Activated CD4-positive, alpha-beta T cell treated with anti-CD3 and anti-CD28 coated beads, Interleukin-2, amount 10 ng/mL, durations not matched to agents 24 days and 14 days (primary cell): ENCODE measurements at regions not wholly inside any gene's neighbourhood (a gene's known extent, or its start where the extent isn't known, plus 50 kb on each side); places are given as distances from the start of the nearest gene placed in this dataset.
"Not testable (repeated sequence)": the region's sequence is repeated elsewhere in the genome, so short reads cannot be mapped to it uniquely, and the experiment has no call there.

ENCODE experiments used
- DNase-seq: peaks from one replicate; pipeline ENCODE4 v3.0.0; 2022
- H3K27ac Mint-ChIP-seq: one replicate; pipeline ENCODE4 v1.8.0; 2022; ENCODE audit warnings: mild to moderate bottlenecking, mixed read lengths
- H3K27me3 Mint-ChIP-seq: one replicate; pipeline ENCODE4 v1.8.0; 2022; ENCODE audit warnings: mixed read lengths
- H3K36me3 Mint-ChIP-seq: one replicate; pipeline ENCODE4 v1.8.0; 2022; ENCODE audit warnings: low read depth, mild to moderate bottlenecking, mixed read lengths
- H3K4me1 Mint-ChIP-seq: one replicate; pipeline ENCODE4 v1.8.0; 2021; ENCODE audit warnings: mixed read lengths
- H3K4me3 Mint-ChIP-seq: one replicate; pipeline ENCODE4 v1.8.0; 2022; ENCODE audit warnings: mild to moderate bottlenecking, moderate library complexity, mixed read lengths
- H3K9me3 Mint-ChIP-seq: one replicate; pipeline ENCODE4 v1.8.0; 2021; ENCODE audit warnings: mixed read lengths
- intact Hi-C: fragments of 100-400 bp; cut with micrococcal nuclease; formaldehyde crosslinking; loops from one replicate; pipeline ENCODE4 v1.15.1; 2023

- Mint-ChIP-seq H3K4me3 (no peak overlapping the region), H3K4me1 (peaks cover 5% of the 10 kb centered on the region), H3K27ac (no peak overlapping the region), H3K27me3 (peaks cover 9% of the 10 kb centered on the region), H3K9me3 (no peaks in the 10 kb centered on the region), H3K36me3 (no peaks in the 10 kb centered on the region)
- intact Hi-C loops: no loop called here
- no peak for DNase-seq
These were observed 76.7 kb upstream of the SCAF11 start for GRCh38 chr12:46067094-46067493.

- Mint-ChIP-seq H3K9me3 (no peaks in the 10 kb centered on the region), H3K27me3 (peaks cover 9% of the 10 kb centered on the region), H3K4me1 (peaks cover 3% of the 10 kb centered on the region), H3K27ac (no peak overlapping the region), H3K4me3 (no peak overlapping the region), H3K36me3 (no peaks in the 10 kb centered on the region)
- intact Hi-C loops: no loop called here
- DNase-seq: no peak
These were observed 75.2 kb upstream of the SCAF11 start for GRCh38 chr12:46065412-46066166.

- peaks cover 13% of the 10 kb centered on the region for H3K27me3 Mint-ChIP-seq
- peaks cover 7% of the 10 kb centered on the region for H3K9me3 Mint-ChIP-seq
- H3K27ac Mint-ChIP-seq: no peak overlapping the region
- no peak for DNase-seq
- H3K4me3 Mint-ChIP-seq: no peak overlapping the region
- H3K4me1 Mint-ChIP-seq: peaks cover 3% of the 10 kb centered on the region
- intact Hi-C loops: no loop called here
- no peaks in the 10 kb centered on the region for H3K36me3 Mint-ChIP-seq
These were observed 74.2 kb upstream of the SCAF11 start for GRCh38 chr12:46064548-46064947.

- H3K27ac Mint-ChIP-seq, H3K4me3 Mint-ChIP-seq, H3K36me3 Mint-ChIP-seq, H3K27me3 Mint-ChIP-seq, DNase-seq, intact Hi-C loops, H3K4me1 Mint-ChIP-seq: not testable (repeated sequence)
- H3K9me3 Mint-ChIP-seq: peaks cover 31% of the 10 kb centered on the region
These were observed 68.3 kb upstream of the SCAF11 start for GRCh38 chr12:46058697-46059096.

GRCh38 chr12:46050805-46051204 lies 60.4 kb upstream of the SCAF11 start:
- Mint-ChIP-seq H3K9me3 (peaks cover 22% of the 10 kb centered on the region), H3K36me3 (no peaks in the 10 kb centered on the region), H3K27me3 (no peaks in the 10 kb centered on the region), H3K27ac (no peak overlapping the region), H3K4me1 (no peaks in the 10 kb centered on the region), H3K4me3 (no peak overlapping the region)
- DNase-seq: no peak
- intact Hi-C loops: no loop called here

- intact Hi-C loops: no loop called here
- Mint-ChIP-seq H3K4me3 (no peak overlapping the region), H3K36me3 (no peaks in the 10 kb centered on the region), H3K9me3 (peaks cover 21% of the 10 kb centered on the region), H3K27ac (no peak overlapping the region), H3K4me1 (no peaks in the 10 kb centered on the region), H3K27me3 (no peaks in the 10 kb centered on the region)
- no peak for DNase-seq
These were observed 59.3 kb upstream of the SCAF11 start for GRCh38 chr12:46049665-46050064.

- Mint-ChIP-seq H3K9me3 (peaks cover 18% of the 10 kb centered on the region), H3K27ac (no peak overlapping the region), H3K4me1 (no peaks in the 10 kb centered on the region), H3K36me3 (no peaks in the 10 kb centered on the region), H3K4me3 (no peak overlapping the region), H3K27me3 (no peaks in the 10 kb centered on the region)
- intact Hi-C loops: no loop called here
- DNase-seq: no peak
These were observed 56.1 kb upstream of the SCAF11 start for GRCh38 chr12:46046436-46046835.

- Mint-ChIP-seq H3K27ac (no peak overlapping the region), H3K4me1 (no peaks in the 10 kb centered on the region), H3K9me3 (peaks cover 32% of the 10 kb centered on the region), H3K27me3 (no peaks in the 10 kb centered on the region), H3K36me3 (no peaks in the 10 kb centered on the region), H3K4me3 (no peak overlapping the region)
- intact Hi-C loops: no loop called here
- no peak for DNase-seq
These were observed 53.7 kb upstream of the SCAF11 start for GRCh38 chr12:46043972-46044520.
